Thyroid gland (tissue), 4 donors: ENCODE measurements at regions not wholly inside any gene's neighbourhood (a gene's known extent, or its start where the extent isn't known, plus 50 kb on each side); places are given as distances from the start of the nearest gene placed in this dataset.

ENCODE experiments used
- CTCF ChIP-seq, 6 experiments: fragments of 200-600 bp in 3 of 6; fragments of 450-650 bp in 3 of 6; sonication (generic) in 3 of 6; IDR thresholded peaks; one replicate each; pipeline ENCODE4 v1.5.1; 2016 to 2019; ENCODE audit warnings: antibody characterized with exemption in 6 of 6, mild to moderate bottlenecking in 2 of 6, inconsistent platforms in 1 of 6, moderate library complexity in 1 of 6
- POLR2A ChIP-seq, 2 donors: fragments of 450-650 bp; IDR thresholded peaks; one replicate each; pipeline ENCODE4 v1.6.1; 2017; ENCODE audit warnings: antibody characterized with exemption in 2 of 2, mild to moderate bottlenecking in 2 of 2, moderate library complexity in 1 of 2

- no peak for TF ChIP-seq CTCF (IDR thresholded peaks at IDR 0.05)
- no peak for TF ChIP-seq POLR2A (IDR thresholded peaks at IDR 0.05)
Observed at GRCh38 chr3:147886879-147887278, 477.7 kb downstream of the ZIC1 start.
